G401.6 (cell line): ENCODE measurements at regions not wholly inside any gene's neighbourhood (a gene's known extent, or its start where the extent isn't known, plus 50 kb on each side); places are given as distances from the start of the nearest gene placed in this dataset.

Source experiments
- FAIRE-seq: peaks from 2 replicates; lab custom pipeline; 2012; peaks lifted over from hg19 to GRCh38; lab: Jason Lieb, UNC

- FAIRE-seq: no peak
These were observed 414.5 kb upstream of the ADAMTS16 start for GRCh38 chr5:4725594-4725993.

GRCh38 chr5:4730279-4730678 is 409.9 kb upstream of the ADAMTS16 start:
- FAIRE-seq: no peak

- FAIRE-seq: no peak
These were observed 405.8 kb upstream of the ADAMTS16 start for GRCh38 chr5:4734348-4734747.

GRCh38 chr5:4735261-4735660 is 404.9 kb upstream of the ADAMTS16 start:
- FAIRE-seq: no peak

GRCh38 chr5:4737868-4738267 is 402.3 kb upstream of the ADAMTS16 start:
- FAIRE-seq: no peak

- no peak for FAIRE-seq
These were observed 401.8 kb upstream of the ADAMTS16 start for GRCh38 chr5:4738298-4738697.

GRCh38 chr5:4740156-4740555 is 400.0 kb upstream of the ADAMTS16 start:
- FAIRE-seq: no peak

GRCh38 chr5:4758550-4758949 is 381.6 kb upstream of the ADAMTS16 start:
- no peak for FAIRE-seq

GRCh38 chr5:4758996-4759395 is 381.1 kb upstream of the ADAMTS16 start:
- FAIRE-seq: no peak

- FAIRE-seq: no peak
These were observed 377.8 kb upstream of the ADAMTS16 start for GRCh38 chr5:4762316-4762715.

- FAIRE-seq: no peak
These were observed 374.7 kb upstream of the ADAMTS16 start for GRCh38 chr5:4765411-4765810.

- no peak for FAIRE-seq
These were observed 374.0 kb upstream of the ADAMTS16 start for GRCh38 chr5:4766101-4766500.

GRCh38 chr5:4772591-4772990 is 367.5 kb upstream of the ADAMTS16 start:
- FAIRE-seq: no peak

GRCh38 chr5:4773827-4774317 is 366.3 kb upstream of the ADAMTS16 start:
- no peak for FAIRE-seq

- no peak for FAIRE-seq
These were observed 362.7 kb upstream of the ADAMTS16 start for GRCh38 chr5:4777435-4777834.

GRCh38 chr5:4780633-4781032 is 359.5 kb upstream of the ADAMTS16 start:
- FAIRE-seq: no peak

- FAIRE-seq: no peak
These were observed 358.8 kb upstream of the ADAMTS16 start for GRCh38 chr5:4781299-4781698.

- FAIRE-seq: no peak
These were observed 354.2 kb upstream of the ADAMTS16 start for GRCh38 chr5:4785971-4786370.

GRCh38 chr5:4797445-4797844 is 342.7 kb upstream of the ADAMTS16 start:
- no peak for FAIRE-seq

GRCh38 chr5:4802044-4802443 is 338.1 kb upstream of the ADAMTS16 start:
- no peak for FAIRE-seq

- no peak for FAIRE-seq
These were observed 335.3 kb upstream of the ADAMTS16 start for GRCh38 chr5:4804691-4805360.

- no peak for FAIRE-seq
These were observed 325.1 kb upstream of the ADAMTS16 start for GRCh38 chr5:4815002-4815401.

GRCh38 chr5:4817767-4818166 is 322.4 kb upstream of the ADAMTS16 start:
- FAIRE-seq: no peak

GRCh38 chr5:4831325-4831724 is 308.8 kb upstream of the ADAMTS16 start:
- FAIRE-seq: no peak

- FAIRE-seq: no peak
These were observed 307.7 kb upstream of the ADAMTS16 start for GRCh38 chr5:4832471-4832870.
